ENCODE measurements at regions not wholly inside any gene's neighbourhood (a gene's known extent, or its start where the extent isn't known, plus 50 kb on each side); places are given as distances from the start of the nearest gene placed in this dataset.

DNA sequence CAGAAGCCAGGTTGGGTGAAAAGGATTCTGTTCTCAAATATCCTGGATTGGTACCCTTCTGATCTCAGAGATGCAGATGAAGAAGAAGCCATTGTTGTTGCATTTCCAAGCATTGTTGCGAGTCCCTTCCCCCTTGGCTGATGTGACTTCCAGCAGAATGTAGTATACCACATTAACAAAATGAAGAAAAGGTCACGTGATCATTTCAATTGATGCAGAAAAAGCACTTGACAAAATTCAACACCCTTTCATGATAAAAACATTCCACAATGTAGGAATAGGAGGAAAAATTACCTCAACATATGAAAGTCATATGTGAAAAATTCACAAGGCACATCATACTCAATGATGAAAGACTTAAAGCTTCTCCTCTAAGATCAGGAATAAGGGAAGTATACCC lies 181.9 kb upstream of the PFN2 start:
- no peak for TF ChIP-seq EZH2phosphoT487 (IDR thresholded peaks at IDR 0.05; ENCODE audit: low read length)
- TF ChIP-seq, protein P1, sequence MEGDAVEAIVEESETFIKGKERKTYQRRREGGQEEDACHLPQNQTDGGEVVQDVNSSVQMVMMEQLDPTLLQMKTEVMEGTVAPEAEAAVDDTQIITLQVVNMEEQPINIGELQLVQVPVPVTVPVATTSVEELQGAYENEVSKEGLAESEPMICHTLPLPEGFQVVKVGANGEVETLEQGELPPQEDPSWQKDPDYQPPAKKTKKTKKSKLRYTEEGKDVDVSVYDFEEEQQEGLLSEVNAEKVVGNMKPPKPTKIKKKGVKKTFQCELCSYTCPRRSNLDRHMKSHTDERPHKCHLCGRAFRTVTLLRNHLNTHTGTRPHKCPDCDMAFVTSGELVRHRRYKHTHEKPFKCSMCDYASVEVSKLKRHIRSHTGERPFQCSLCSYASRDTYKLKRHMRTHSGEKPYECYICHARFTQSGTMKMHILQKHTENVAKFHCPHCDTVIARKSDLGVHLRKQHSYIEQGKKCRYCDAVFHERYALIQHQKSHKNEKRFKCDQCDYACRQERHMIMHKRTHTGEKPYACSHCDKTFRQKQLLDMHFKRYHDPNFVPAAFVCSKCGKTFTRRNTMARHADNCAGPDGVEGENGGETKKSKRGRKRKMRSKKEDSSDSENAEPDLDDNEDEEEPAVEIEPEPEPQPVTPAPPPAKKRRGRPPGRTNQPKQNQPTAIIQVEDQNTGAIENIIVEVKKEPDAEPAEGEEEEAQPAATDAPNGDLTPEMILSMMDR (IDR thresholded peaks at IDR 0.05; ENCODE audit: low read length) = no peak
- TF ChIP-seq EZH2 (optimal IDR thresholded peaks at IDR 0.05; ENCODE audit: low read depth, low read length) = no peak
